Erythroblast (primary cell): ENCODE measurements at regions not wholly inside any gene's neighbourhood (a gene's known extent, or its start where the extent isn't known, plus 50 kb on each side); places are given as distances from the start of the nearest gene placed in this dataset.

ENCODE experiments used
- DNase-seq, 2 experiments: peaks; one replicate each; lab custom pipeline; 2025; lab: John Stamatoyannopoulos, UW
- GATA1 ChIP-seq: IDR thresholded peaks from 2 replicates; pipeline ENCODE4 v1.6.1; 2011; ENCODE audit warnings: low read depth, mild to moderate bottlenecking, control low read depth, low read length, moderate library complexity
- POLR2A ChIP-seq: IDR thresholded peaks from 2 replicates; pipeline ENCODE4 v1.6.1; 2011; ENCODE audit warnings: mild to moderate bottlenecking, low read length

GRCh38 chrX:16376056-16376455, 208.8 kb downstream of the MAGEB17 start:
- no peak for TF ChIP-seq GATA1
- no peak for TF ChIP-seq POLR2A
- DNase-seq = no peak

GRCh38 chrX:16386126-16386525, 218.8 kb downstream of the MAGEB17 start:
- TF ChIP-seq POLR2A (no peak), GATA1 (no peak)
- no peak for DNase-seq

- no peak for DNase-seq
- no peak for TF ChIP-seq POLR2A
- no peak for TF ChIP-seq GATA1
Observed at GRCh38 chrX:16392597-16392996, 225.3 kb downstream of the MAGEB17 start.

- TF ChIP-seq POLR2A = no peak
- no peak for TF ChIP-seq GATA1
- no peak for DNase-seq
Observed at GRCh38 chrX:16394290-16394689, 227.0 kb downstream of the MAGEB17 start.

GRCh38 chrX:16403808-16404207, 236.5 kb downstream of the MAGEB17 start:
- TF ChIP-seq GATA1 (no peak), POLR2A (no peak)

GRCh38 chrX:16416588-16416987, 233.4 kb upstream of the S100G start:
- TF ChIP-seq GATA1 (no peak), POLR2A (no peak)
- no peak for DNase-seq

More at GRCh38 chrX:16403808-16404207, 236.5 kb downstream of the MAGEB17 start:
- no peak for DNase-seq

GRCh38 chrX:16418650-16419049, 231.3 kb upstream of the S100G start:
- DNase-seq = no peak
- no peak for TF ChIP-seq POLR2A
- TF ChIP-seq GATA1 = no peak

GRCh38 chrX:16427668-16428067, 222.3 kb upstream of the S100G start:
- no peak for DNase-seq

GRCh38 chrX:16429406-16429805, 220.6 kb upstream of the S100G start:
- no peak for DNase-seq
- TF ChIP-seq GATA1 = no peak
- TF ChIP-seq POLR2A = no peak

More at GRCh38 chrX:16427668-16428067, 222.3 kb upstream of the S100G start:
- TF ChIP-seq POLR2A = no peak
- TF ChIP-seq GATA1 = no peak

- DNase-seq = no peak
- TF ChIP-seq GATA1 (no peak), POLR2A (no peak)
Observed at GRCh38 chrX:16431266-16431665, 218.7 kb upstream of the S100G start.

GRCh38 chrX:16433021-16433420, 216.9 kb upstream of the S100G start:
- no peak for TF ChIP-seq POLR2A
- DNase-seq = no peak

GRCh38 chrX:16435399-16435986, 214.5 kb upstream of the S100G start:
- no peak for TF ChIP-seq POLR2A
- no peak for TF ChIP-seq GATA1
- DNase-seq = no peak

GRCh38 chrX:16436348-16437188, 213.4 kb upstream of the S100G start:
- DNase-seq = peak; percentile 61 to 75
- TF ChIP-seq GATA1 (no peak), POLR2A (no peak)

GRCh38 chrX:16440446-16440845, 209.5 kb upstream of the S100G start:
- DNase-seq = no peak
- TF ChIP-seq POLR2A = no peak
- TF ChIP-seq GATA1 = no peak
